HG03196 (cell line): ENCODE measurements at regions not wholly inside any gene's neighbourhood (a gene's known extent, or its start where the extent isn't known, plus 50 kb on each side); places are given as distances from the start of the nearest gene placed in this dataset.

Source experiments
- ATAC-seq: cut with Tn5 transposase; IDR thresholded peaks from one replicate; pipeline ENCODE4 v1.9.1; 2021; ENCODE audit not compliant: unreplicated experiment

- no peak for ATAC-seq
Measured at GRCh38 chr7:89908736-89909135, 245.5 kb upstream of the STEAP1 start.

GRCh38 chr7:89914711-89915110, 239.6 kb upstream of the STEAP1 start:
- no peak for ATAC-seq

GRCh38 chr7:89926194-89926593, 228.1 kb upstream of the STEAP1 start:
- ATAC-seq, result no peak

- no peak for ATAC-seq
Measured at GRCh38 chr7:89926701-89927100, 227.6 kb upstream of the STEAP1 start.

DNA sequence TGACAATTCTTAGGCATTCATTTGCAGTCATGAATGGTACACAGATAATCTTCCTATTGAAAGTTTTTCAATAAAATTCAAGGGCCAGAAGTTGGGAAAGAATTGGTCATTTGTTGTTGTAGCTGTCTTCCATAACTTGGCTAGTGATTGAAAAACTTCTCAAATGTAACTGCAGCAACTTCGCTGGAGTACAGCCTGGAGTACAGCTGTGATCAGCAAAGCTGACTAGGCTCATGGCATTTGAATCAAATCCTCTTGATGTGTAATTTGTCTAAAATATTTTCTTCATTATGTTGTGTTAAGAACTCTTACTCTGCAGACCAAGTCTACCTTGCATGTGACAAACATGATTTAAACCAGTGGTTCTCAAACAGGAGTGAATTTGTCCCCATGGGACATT, 226.5 kb upstream of the STEAP1 start:
- ATAC-seq, result no peak

DNA sequence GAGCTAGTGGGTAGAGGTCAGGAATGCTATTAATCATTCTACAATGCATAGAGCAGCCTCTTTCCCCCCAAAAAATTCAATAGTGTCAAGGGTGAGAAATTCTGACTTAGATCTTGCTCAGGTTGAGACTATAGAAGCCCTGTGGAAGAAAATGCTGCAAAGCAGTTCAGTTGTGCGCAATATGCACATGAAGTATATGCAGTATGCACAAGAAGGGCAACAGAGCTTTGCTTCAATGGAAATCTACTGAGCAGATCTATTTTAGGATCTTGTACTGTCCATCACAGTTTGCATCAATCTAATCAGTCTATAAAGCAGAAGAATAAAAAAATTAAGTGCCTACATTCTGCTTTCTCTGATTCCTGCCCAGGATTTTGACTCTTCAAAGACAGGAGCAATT, 225.8 kb upstream of the STEAP1 start:
- ATAC-seq, result no peak

DNA sequence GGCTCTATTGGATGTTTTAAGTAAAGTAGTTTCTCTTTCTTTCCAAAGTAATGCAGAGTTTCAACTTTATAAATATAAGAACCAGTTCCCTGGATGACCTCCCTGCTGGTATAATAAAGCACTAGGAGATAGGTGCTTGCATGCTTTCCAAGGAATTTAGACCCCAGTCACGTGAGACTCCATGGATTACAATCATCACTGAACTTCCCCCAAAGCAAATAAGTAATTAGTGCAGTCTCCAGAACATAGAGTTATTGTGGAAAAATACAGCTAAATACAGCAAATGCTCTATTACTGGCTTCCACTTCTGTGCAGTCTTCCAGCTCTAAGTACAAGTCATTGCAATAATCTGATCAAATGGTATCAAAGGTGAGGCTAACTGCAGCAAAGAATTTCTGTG, 220.2 kb upstream of the STEAP1 start:
- no peak for ATAC-seq

DNA sequence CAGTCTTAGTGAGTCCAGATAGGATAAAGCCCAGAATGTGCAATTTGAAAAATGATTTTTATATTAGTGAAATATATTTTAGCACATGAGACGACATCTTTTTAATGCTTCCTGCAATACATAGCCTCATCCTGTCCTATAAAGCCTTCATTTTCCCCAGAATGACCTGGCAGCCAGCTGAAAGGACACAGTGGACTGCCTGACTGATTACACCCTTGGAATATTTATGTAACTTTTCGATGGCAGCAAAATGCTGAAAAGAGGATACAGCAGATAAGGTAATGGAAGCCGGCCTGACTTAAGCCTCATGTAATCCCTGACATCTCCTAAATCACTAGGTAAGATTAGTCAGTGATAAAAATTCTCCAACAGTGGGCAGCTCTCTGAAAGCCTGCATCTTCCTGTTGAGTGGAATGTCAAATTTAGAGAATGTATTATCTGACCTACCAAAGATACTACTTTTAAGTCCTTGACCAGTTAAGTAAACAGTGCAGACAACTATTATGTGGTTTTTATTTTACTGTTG, 210.7 kb upstream of the STEAP1 start:
- no peak for ATAC-seq

- no peak for ATAC-seq
Measured at GRCh38 chr7:89958525-89959068, 195.7 kb upstream of the STEAP1 start.

DNA sequence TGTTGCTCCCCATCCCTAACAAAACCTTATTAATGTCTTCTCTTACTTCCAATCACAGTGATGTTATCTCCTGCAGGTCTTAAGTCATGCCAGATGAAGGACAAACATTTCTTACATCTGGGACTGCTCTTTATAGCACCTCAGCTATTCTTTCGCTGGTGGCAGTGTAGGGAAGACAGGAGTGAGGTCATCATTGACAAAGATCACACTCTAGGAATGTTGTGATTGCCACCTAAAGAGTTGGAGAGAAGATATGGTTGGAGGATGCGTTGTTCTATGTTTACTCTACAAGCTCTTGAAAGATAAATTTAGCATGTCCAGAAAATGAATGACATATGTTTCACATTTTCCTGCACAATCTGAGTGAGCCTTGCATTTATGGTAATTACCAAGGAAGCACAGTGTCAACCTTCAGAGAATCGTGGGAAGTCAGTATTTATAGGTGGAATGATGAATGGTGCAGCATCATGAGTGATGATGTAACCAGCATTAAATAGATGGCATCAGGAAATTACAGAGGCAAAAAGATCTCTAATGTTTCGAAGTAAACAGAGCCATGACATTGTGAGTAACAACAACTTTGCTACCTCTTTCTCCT, 188.1 kb upstream of the STEAP1 start:
- ATAC-seq, result no peak

DNA sequence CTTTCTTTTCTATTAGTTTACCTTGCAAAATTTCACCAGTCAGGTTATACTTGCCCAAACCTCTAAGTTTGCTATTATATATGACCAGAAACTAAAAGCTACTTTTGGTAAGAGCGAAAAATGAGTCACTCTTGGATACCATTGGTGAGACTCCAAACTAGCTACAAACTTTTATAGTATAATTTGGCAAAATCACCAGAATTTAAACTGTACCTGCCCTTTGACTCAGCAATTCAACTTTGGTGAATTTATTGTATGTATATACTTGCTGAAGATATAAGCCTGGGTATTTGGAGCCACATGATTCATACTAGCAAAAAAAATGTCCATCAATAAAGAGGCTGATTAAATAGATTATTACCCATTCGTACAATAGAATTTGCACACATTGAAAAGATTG, 178.7 kb upstream of the STEAP1 start:
- ATAC-seq, result no peak

- ATAC-seq, result no peak
Measured at GRCh38 chr7:89987665-89988064, 166.6 kb upstream of the STEAP1 start.

DNA sequence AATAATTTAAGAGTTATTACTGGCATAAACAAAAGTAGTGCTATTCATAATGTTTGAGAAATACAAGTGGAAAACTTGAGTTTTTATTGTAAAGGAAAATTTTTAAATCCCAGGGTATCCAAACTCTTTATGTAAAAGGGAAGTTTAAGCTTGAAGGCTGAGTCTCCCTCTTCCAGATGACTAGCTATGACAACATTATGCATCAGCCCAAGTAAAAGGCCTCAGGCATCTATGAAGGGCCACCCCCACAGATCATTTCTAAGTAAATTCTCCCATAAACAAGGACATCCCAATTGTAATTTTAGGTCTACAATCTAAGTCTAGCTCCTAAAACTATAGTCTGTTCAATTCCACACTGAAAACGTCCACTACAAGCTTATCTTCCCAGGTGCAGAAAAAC, 166.2 kb upstream of the STEAP1 start:
- ATAC-seq, result no peak

DNA sequence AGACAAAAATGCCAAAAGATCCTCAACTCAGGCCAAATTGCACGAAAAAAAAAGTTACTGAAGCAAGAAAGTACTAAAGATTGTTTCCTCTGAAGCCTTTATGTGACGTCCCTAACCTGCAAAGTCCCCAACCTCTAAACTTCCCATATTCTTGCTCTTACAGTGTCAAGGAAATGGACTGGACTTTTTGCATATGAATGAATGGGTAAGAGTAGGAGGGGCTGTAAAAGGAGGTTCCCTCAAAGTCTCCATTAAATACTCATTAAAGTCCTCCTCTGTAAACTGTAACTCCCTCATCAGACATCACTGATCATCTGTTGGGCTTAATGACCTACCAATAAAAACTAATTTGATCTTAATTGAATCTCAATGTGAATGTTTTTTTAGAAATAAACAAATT, 164.8 kb upstream of the STEAP1 start:
- no peak for ATAC-seq

GRCh38 chr7:89994483-89994882, 159.8 kb upstream of the STEAP1 start:
- no peak for ATAC-seq

GRCh38 chr7:89998554-89998953, 155.7 kb upstream of the STEAP1 start:
- ATAC-seq, result no peak

GRCh38 chr7:90005836-90006235, 148.4 kb upstream of the STEAP1 start:
- ATAC-seq, result no peak

GRCh38 chr7:90007001-90007654, 147.1 kb upstream of the STEAP1 start:
- no peak for ATAC-seq

DNA sequence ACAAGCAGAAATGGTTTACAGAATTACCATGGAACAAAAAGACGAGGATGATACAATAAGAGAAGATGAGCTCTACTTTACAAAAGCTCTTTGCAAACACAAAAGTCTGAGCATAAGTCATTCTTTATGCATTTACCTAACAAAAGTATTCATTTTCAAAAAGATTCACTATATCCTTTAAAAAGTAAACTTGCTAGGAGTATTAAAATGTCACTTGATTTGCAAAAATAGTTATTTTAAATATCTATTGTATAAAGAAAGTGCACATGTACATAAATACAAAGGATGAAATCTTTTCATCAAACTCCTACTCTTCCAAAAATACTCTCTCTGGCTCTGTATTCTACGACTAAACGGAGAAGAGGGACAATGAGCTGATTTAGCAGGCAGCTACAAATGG, 146.4 kb upstream of the STEAP1 start:
- ATAC-seq, result no peak

- no peak for ATAC-seq
Measured at GRCh38 chr7:90022213-90022612, 132.1 kb upstream of the STEAP1 start.

DNA sequence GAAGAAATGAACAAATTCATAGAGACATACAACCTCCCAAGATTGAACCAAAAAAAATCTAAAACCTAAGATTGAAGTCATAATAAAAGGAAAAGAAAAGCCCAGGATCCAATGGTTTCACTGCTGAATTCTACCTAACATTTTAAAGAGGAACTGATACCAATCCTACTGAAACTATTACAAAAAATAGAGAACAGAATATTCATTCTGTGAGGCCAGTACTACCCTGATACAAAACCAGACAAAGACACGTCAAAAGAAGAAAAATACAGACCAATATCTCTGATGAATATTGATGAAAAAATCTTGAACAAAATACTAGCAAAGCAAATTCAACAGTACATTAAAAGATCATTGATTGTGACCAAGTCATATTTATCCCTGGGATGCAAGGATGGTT, 128.5 kb upstream of the STEAP1 start:
- ATAC-seq, result no peak

DNA sequence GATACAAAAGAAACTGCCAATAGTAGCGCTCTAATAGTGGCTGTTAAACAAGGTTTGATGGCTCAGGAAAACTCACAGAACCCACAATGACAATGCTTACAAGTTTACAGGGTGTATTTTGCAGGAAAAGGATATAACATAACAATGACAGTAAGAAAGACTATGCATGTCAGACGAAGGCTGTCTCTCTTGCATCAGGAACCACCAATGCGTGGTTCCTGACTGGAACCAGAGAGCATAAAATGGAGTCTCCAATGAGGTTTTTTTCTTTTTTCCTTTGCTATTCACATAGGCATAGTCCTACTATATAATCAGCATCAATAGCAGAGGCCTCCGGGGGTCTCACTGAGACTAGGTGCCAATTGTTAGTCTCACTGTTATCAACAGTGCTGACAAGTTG, 120.4 kb upstream of the STEAP1 start:
- ATAC-seq, result no peak

GRCh38 chr7:90053094-90053493, 101.2 kb upstream of the STEAP1 start:
- no peak for ATAC-seq
